ENCODE measurements at regions not wholly inside any gene's neighbourhood (a gene's known extent, or its start where the extent isn't known, plus 50 kb on each side); places are given as distances from the start of the nearest gene placed in this dataset.

- TF ChIP-seq CTCF (IDR thresholded peaks at IDR 0.05; ENCODE audit: extremely low read depth in 1 of 2, insufficient read depth in 1 of 2, low read depth in 1 of 2, low read length in 2 of 2), result no peak
- no peak for TF ChIP-seq MYC (IDR thresholded peaks at IDR 0.05; ENCODE audit: low read depth, low read length)
- no peak for TF ChIP-seq MAX (IDR thresholded peaks at IDR 0.05; ENCODE audit: insufficient read depth, insufficient read length)
- no peak for TF ChIP-seq EZH2 (IDR thresholded peaks at IDR 0.05; ENCODE audit: borderline replicate concordance, low read depth, low read length, severe bottlenecking)
- TF ChIP-seq POLR2A (IDR thresholded peaks at IDR 0.05; ENCODE audit: low read depth, low read length), result no peak
- TF ChIP-seq GATA2 (IDR thresholded peaks at IDR 0.05; ENCODE audit: insufficient read depth, insufficient read length, low read depth, low read length), result no peak
Measured at GRCh38 chr4:41480896-41481311, 57.1 kb upstream of the LIMCH1 start.

Data from endothelial cell of umbilical vein (primary cell).